HEK293T (cell line): ENCODE measurements at regions not wholly inside any gene's neighbourhood (a gene's known extent, or its start where the extent isn't known, plus 50 kb on each side); places are given as distances from the start of the nearest gene placed in this dataset.

Experiments
- BHLHE40 ChIP-seq: fragments of 450-650 bp; IDR thresholded peaks from 2 replicates; pipeline ENCODE4 v1.6.1; 2016; ENCODE audit warnings: mild to moderate bottlenecking, moderate library complexity, borderline replicate concordance
- ELF4 ChIP-seq: fragments of 450-650 bp; IDR thresholded peaks from 2 replicates; pipeline ENCODE4 v1.6.1; 2017; ENCODE audit warnings: antibody characterized with exemption
- FOXA1 ChIP-seq: fragments of 450-650 bp; IDR thresholded peaks from 2 replicates; pipeline ENCODE4 v1.6.1; 2016; ENCODE audit warnings: mild to moderate bottlenecking
- FOXK2 ChIP-seq: fragments of 450-650 bp; IDR thresholded peaks from 2 replicates; pipeline ENCODE4 v1.6.1; 2016; ENCODE audit warnings: mild to moderate bottlenecking
- FOXM1 ChIP-seq: fragments of 450-650 bp; IDR thresholded peaks from 2 replicates; pipeline ENCODE4 v1.6.1; 2017; ENCODE audit warnings: mild to moderate bottlenecking, borderline replicate concordance
- HDGF ChIP-seq: fragments of 450-650 bp; IDR thresholded peaks from 2 replicates; pipeline ENCODE4 v1.6.1; 2017; ENCODE audit warnings: antibody characterized with exemption, borderline replicate concordance
- LEF1 ChIP-seq: fragments of 450-650 bp; IDR thresholded peaks from 2 replicates; pipeline ENCODE4 v1.6.1; 2017; ENCODE audit warnings: mild to moderate bottlenecking, borderline replicate concordance
- NFRKB ChIP-seq: fragments of 450-650 bp; IDR thresholded peaks from 2 replicates; pipeline ENCODE4 v1.6.1; 2016; ENCODE audit warnings: mild to moderate bottlenecking, moderate library complexity
- PKNOX1 ChIP-seq: fragments of 450-650 bp; IDR thresholded peaks from 2 replicates; pipeline ENCODE4 v1.6.1; 2016
- SP1 ChIP-seq: fragments of 450-650 bp; IDR thresholded peaks from 2 replicates; pipeline ENCODE4 v1.6.1; 2017
- SUZ12 ChIP-seq: fragments of 450-650 bp; IDR thresholded peaks from 2 replicates; pipeline ENCODE4 v1.6.1; 2016; ENCODE audit warnings: mild to moderate bottlenecking
- TARDBP ChIP-seq: fragments of 450-650 bp; IDR thresholded peaks from 2 replicates; pipeline ENCODE4 v1.6.1; 2016

- TF ChIP-seq SUZ12 = no peak
- TF ChIP-seq ELF4 = no peak
- no peak for TF ChIP-seq BHLHE40
- no peak for TF ChIP-seq HDGF
- no peak for TF ChIP-seq FOXK2
- TF ChIP-seq FOXA1 = no peak
- TF ChIP-seq PKNOX1 = no peak
- TF ChIP-seq LEF1 = no peak
- TF ChIP-seq NFRKB = no peak
- no peak for TF ChIP-seq SP1
- TF ChIP-seq TARDBP = no peak
- no peak for TF ChIP-seq FOXM1
Measured at GRCh38 chr11:115926138-115926537, 421.9 kb upstream of the CADM1 start.
